BLaER1 (cell line): ENCODE measurements at regions not wholly inside any gene's neighbourhood (a gene's known extent, or its start where the extent isn't known, plus 50 kb on each side); places are given as distances from the start of the nearest gene placed in this dataset.

Experiments
- H3K27ac ChIP-seq: shearing (Covaris generic); formaldehyde crosslinking; 2 replicates; pipeline ENCODE4 v1.8.1; 2022
- H3K27me3 ChIP-seq: shearing (Covaris generic); formaldehyde crosslinking; 2 replicates; pipeline ENCODE4 v1.8.1; 2022
- H3K36me3 ChIP-seq: shearing (Covaris generic); formaldehyde crosslinking; 2 replicates; pipeline ENCODE4 v1.8.1; 2022
- H3K4me1 ChIP-seq: shearing (Covaris generic); formaldehyde crosslinking; 2 replicates; pipeline ENCODE4 v1.8.1; 2022
- H3K4me2 ChIP-seq: shearing (Covaris generic); formaldehyde crosslinking; 2 replicates; pipeline ENCODE4 v1.8.1; 2022
- H3K4me3 ChIP-seq: shearing (Covaris generic); formaldehyde crosslinking; 2 replicates; pipeline ENCODE4 v1.8.1; 2022
- H3K9ac ChIP-seq: shearing (Covaris generic); formaldehyde crosslinking; 2 replicates; pipeline ENCODE4 v1.8.1; 2022
- H3K9me3 ChIP-seq: shearing (Covaris generic); formaldehyde crosslinking; 2 replicates; pipeline ENCODE4 v1.8.1; 2022
- H4K20me1 ChIP-seq: shearing (Covaris generic); formaldehyde crosslinking; 2 replicates; pipeline ENCODE4 v1.8.1; 2022
- Cebpa-rat ChIP-seq: shearing (Covaris generic); IDR thresholded peaks from 2 replicates; pipeline ENCODE4 v1.8.1; 2022

DNA sequence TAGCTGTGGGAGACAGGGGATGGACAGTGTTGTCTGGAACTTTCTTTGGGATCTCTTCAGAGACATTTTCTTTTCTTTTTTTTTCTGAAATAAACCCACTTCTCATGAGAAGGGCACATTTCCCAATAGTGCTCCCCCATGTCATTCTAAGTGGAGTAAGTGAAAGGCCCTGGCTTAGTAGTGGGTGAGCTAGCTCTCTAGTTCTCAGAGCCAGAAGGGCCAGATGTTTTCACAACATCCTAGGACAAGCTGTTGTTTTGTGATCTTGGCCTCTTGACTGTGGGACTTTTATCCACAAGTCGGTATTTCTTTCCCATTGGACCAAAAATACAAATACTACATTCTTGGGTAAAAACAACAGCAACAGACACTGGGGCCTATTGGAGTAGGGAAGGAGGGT, 607.7 kb upstream of the TENM4 start:
- H3K4me1 ChIP-seq = no peaks in the 10 kb centered on the region
- no peaks in the 10 kb centered on the region for H4K20me1 ChIP-seq
- H3K9ac ChIP-seq = no peak overlapping the region
- H3K27me3 ChIP-seq = no peaks in the 10 kb centered on the region
- H3K27ac ChIP-seq = no peak overlapping the region
- no peak overlapping the region for H3K4me3 ChIP-seq
- H3K4me2 ChIP-seq = no peak overlapping the region
- TF ChIP-seq Cebpa-rat = no peak
- no peaks in the 10 kb centered on the region for H3K36me3 ChIP-seq
- H3K9me3 ChIP-seq = no peaks in the 10 kb centered on the region

DNA sequence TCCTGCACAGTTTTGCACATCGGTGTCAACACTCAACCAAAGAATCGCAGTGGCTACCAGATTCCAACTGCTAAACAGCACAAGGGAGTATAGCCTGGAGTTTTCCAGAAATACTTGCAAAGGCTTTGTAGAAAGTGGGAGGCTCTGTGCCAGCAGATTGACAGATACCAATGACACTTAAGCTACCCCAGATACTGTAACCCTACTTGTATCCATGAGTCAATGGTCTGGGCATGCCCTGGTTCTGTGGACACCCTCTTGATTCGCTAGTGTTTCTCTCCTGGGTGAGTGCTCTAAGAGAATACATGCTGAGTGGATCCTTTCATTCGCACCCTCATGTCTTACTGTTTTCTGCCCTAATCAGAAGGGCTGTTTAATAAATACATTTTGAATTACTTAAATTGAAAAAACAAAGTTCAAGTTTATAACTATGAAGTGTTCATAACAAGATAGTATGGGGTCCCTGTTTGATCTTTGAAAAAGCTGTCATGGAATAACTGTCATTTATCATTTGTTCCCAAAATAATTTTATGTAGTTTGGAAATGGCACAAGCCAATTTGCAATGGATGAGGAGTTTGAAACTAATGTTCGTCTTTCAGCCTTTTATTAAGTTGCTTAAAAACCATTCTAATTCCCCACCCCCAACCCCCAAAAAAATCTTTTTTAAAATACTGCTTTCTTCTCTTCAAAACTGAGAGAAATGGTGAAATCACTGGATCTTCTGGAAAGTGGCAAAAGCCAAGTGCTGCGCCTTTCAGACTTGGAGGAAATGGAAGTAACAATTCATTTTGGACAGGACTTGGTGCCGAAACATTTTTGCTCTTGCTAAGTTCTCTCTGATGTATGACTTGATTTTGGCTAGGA, 600.5 kb upstream of the TENM4 start:
- no peaks in the 10 kb centered on the region for H3K36me3 ChIP-seq
- no peaks in the 10 kb centered on the region for H3K27me3 ChIP-seq
- H3K27ac ChIP-seq = no peak overlapping the region
- no peaks in the 10 kb centered on the region for H3K9me3 ChIP-seq
- H3K4me1 ChIP-seq = no peaks in the 10 kb centered on the region
- no peak overlapping the region for H3K4me2 ChIP-seq
- H3K9ac ChIP-seq = no peak overlapping the region
- TF ChIP-seq Cebpa-rat = no peak
- H4K20me1 ChIP-seq = no peaks in the 10 kb centered on the region
- H3K4me3 ChIP-seq = no peak overlapping the region

DNA sequence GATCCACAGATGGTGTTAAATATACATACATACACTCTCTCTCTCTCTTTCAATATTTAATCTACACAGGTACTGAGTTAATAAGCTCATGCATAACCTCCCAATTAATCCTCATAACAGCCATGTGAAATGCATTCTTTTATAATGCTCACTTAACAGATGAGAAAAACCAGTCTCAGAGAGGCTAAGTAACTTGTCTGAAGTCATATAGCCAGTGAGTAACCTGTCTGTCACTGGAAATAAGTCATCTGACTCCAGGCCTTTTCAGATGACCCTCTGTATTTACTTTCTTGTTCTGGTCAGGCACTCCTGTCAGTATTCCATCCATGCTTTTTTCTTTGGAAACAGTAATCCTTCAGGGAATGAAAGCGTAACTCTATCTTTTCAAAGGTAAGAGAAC, 594.0 kb upstream of the TENM4 start:
- Histone ChIP-seq H3K9me3 (no peaks in the 10 kb centered on the region), H3K9ac (no peak overlapping the region), H3K36me3 (no peaks in the 10 kb centered on the region), H3K27ac (no peak overlapping the region), H4K20me1 (no peaks in the 10 kb centered on the region), H3K4me2 (no peak overlapping the region), H3K27me3 (no peaks in the 10 kb centered on the region), H3K4me3 (no peak overlapping the region), H3K4me1 (no peaks in the 10 kb centered on the region)
- TF ChIP-seq Cebpa-rat = no peak

DNA sequence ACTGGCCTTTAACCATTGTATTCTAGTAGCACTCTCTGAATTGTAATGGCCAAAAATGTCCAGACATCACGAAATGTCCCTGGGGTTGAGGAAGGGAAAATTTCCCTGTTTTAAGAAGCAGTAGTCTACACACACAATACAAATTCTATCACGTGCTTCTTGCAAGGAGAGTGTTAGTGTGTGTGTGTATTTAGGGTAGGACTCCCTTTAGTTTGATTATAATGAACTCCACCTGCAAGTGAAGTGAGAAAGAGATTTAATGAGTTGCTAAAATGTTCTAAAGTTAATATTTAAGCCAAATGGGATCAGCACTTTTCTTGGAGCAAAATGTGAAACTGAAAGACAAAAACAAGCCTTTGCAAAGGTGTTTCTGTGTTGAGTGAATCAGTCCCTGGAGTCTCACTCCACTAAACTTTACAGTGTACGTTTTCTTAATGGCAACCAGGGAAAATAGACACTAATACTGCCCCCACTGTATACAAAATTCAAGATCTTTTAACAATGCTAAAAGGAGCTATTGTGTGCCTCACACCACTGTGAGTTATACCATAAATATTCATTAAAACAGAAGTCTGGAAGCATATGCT, 590.3 kb upstream of the TENM4 start:
- H3K9ac ChIP-seq = no peak overlapping the region
- no peak overlapping the region for H3K27ac ChIP-seq
- H3K4me3 ChIP-seq = no peak overlapping the region
- no peak overlapping the region for H3K4me2 ChIP-seq
- H4K20me1 ChIP-seq = no peaks in the 10 kb centered on the region
- no peaks in the 10 kb centered on the region for H3K9me3 ChIP-seq
- H3K4me1 ChIP-seq = no peaks in the 10 kb centered on the region
- no peaks in the 10 kb centered on the region for H3K27me3 ChIP-seq
- no peak for TF ChIP-seq Cebpa-rat
- no peaks in the 10 kb centered on the region for H3K36me3 ChIP-seq

DNA sequence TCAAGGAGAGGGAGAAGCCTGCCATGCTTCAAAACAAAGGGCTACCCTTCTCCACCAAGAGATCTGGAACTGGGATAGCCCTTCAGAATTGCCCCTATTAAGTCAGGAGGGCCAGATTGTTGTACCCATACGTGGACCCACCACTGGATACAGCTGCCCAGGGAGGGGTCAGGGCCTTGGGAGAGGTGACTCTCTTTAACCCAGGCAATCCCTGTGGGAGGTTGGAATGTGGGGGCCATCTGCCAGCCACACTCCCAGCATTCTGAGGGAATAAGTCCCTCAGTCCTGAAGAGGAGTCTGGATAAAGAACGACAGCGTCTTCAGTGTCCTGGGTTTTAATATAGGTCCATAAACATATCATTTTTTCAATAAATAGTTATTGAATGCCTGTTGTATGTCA, 588.2 kb upstream of the TENM4 start:
- H3K4me3 ChIP-seq = no peak overlapping the region
- H3K4me2 ChIP-seq = no peak overlapping the region
- H3K4me1 ChIP-seq = no peaks in the 10 kb centered on the region
- no peak overlapping the region for H3K9ac ChIP-seq
- no peaks in the 10 kb centered on the region for H3K9me3 ChIP-seq
- no peak overlapping the region for H3K27ac ChIP-seq
- no peak for TF ChIP-seq Cebpa-rat
- no peaks in the 10 kb centered on the region for H3K36me3 ChIP-seq
- no peaks in the 10 kb centered on the region for H3K27me3 ChIP-seq
- H4K20me1 ChIP-seq = no peaks in the 10 kb centered on the region

DNA sequence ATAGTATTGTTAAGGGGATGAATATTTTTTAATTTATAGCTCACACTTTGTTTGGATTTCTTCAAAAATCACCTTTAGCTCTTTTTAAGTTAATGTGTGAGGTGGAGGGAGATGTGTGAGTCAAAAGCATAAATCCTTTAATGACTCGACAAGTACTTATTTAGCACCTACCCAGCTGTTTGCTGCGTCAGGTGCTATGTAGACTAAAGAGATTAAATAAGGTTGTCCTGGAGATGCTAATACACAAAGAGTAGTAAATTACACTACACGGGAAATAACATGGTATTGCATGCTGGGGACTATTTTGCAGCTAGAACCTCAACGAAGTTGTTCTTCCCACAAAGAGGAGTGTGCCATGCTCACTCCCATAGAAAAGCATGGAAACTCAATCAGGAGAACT, 583.3 kb upstream of the TENM4 start:
- Histone ChIP-seq H3K4me3 (no peak overlapping the region), H3K4me2 (no peak overlapping the region), H3K9ac (no peak overlapping the region), H3K27me3 (no peaks in the 10 kb centered on the region), H3K27ac (no peak overlapping the region), H4K20me1 (no peaks in the 10 kb centered on the region), H3K4me1 (no peaks in the 10 kb centered on the region), H3K9me3 (no peaks in the 10 kb centered on the region), H3K36me3 (no peaks in the 10 kb centered on the region)
- no peak for TF ChIP-seq Cebpa-rat

DNA sequence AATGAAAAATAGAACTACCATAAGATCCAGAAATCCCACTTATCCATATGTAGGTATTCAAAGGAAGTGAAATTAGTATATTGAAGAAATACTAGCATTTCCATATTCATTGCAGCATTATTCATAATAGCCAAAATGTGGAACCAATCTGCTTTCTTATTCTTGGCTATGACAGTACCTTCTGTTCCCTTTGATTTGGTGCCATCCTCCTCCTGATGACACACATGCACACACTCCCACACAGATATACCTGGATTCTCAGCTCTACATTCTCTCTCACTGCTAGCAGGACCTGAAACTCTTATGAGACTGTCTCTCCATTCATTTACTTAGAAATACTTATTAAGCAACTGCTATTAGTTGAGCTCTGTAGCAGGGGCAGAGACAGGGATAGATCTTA, 582.6 kb upstream of the TENM4 start:
- Histone ChIP-seq H3K9ac (no peak overlapping the region), H3K36me3 (no peaks in the 10 kb centered on the region), H3K9me3 (no peaks in the 10 kb centered on the region), H3K27me3 (no peaks in the 10 kb centered on the region), H4K20me1 (no peaks in the 10 kb centered on the region), H3K4me1 (no peaks in the 10 kb centered on the region), H3K27ac (no peak overlapping the region), H3K4me3 (no peak overlapping the region), H3K4me2 (no peak overlapping the region)
- no peak for TF ChIP-seq Cebpa-rat

DNA sequence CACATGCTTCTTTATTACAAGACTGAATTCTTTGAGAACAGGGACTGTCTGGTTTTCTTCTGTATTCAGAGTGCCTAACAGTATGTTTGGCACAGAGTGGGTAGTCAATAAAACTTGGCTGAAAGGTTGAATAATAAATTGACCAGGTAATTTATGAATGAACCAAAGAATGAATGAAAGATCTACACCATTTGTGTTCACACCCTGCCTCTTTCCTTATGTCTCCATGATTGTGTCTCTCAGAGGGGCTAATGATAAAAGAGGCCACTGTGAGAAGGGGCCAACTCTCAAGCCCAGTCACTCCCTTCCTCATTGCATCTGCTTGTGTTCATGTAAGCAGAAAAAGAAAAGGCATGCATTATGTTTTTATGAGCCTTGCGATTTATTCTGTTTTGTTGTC, 569.7 kb upstream of the TENM4 start:
- TF ChIP-seq Cebpa-rat = no peak
- Histone ChIP-seq H3K27me3 (no peaks in the 10 kb centered on the region), H3K9me3 (no peaks in the 10 kb centered on the region), H3K4me2 (no peak overlapping the region), H3K9ac (no peak overlapping the region), H4K20me1 (no peaks in the 10 kb centered on the region), H3K4me3 (no peak overlapping the region), H3K4me1 (no peaks in the 10 kb centered on the region), H3K36me3 (no peaks in the 10 kb centered on the region), H3K27ac (no peak overlapping the region)

DNA sequence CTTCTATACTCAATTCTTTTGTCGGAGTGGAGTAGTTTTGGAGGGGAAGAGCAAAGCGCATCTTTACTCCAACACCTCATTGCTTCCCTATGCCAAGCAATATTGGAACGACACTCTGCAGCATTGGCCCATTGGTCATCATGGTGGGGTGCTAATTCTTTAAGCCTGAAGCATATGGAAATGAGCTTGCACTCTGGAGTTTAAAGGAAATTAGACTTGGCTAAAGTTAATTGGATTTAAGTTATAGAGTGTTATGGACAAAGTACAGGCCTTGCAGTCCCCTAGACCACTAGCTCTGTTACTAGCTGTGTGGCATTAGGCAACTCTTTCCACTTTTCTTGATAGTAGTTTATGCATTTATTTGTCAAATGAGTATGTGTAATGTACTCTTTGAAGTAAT, 568.3 kb upstream of the TENM4 start:
- Histone ChIP-seq H4K20me1 (no peaks in the 10 kb centered on the region), H3K9ac (no peak overlapping the region), H3K4me3 (no peak overlapping the region), H3K27me3 (no peaks in the 10 kb centered on the region), H3K27ac (no peak overlapping the region), H3K9me3 (no peaks in the 10 kb centered on the region), H3K4me2 (no peak overlapping the region), H3K4me1 (peaks cover 8% of the 10 kb centered on the region; the same call in 1 of the 2 replicates), H3K36me3 (no peaks in the 10 kb centered on the region)
- no peak for TF ChIP-seq Cebpa-rat

DNA sequence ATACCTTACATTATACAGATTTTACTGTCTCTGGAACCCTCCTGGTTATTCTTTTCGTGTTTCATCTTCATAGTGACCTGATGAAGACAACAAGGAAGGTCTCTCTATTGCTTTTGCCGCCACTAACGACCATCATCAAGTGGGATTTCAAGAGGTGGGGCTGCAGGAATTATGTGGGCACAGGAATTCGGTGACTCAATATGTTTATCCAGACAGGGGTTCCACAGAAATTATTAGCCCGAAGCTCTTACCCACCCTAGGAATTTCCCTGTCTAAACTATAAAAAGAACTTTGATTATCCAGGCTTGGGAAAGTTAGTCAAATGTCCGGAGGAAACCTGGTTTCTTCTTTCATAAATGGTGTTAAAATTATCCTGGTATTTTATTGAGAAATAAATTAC, 566.8 kb upstream of the TENM4 start:
- Histone ChIP-seq H3K4me3 (no peak overlapping the region), H3K9ac (no peak overlapping the region), H3K9me3 (no peaks in the 10 kb centered on the region), H3K27me3 (no peaks in the 10 kb centered on the region), H3K4me1 (peaks cover 8% of the 10 kb centered on the region; the same call in 1 of the 2 replicates), H3K4me2 (no peak overlapping the region), H4K20me1 (no peaks in the 10 kb centered on the region), H3K36me3 (no peaks in the 10 kb centered on the region), H3K27ac (no peak overlapping the region)
- TF ChIP-seq Cebpa-rat = no peak
